ENCODE measurements at regions not wholly inside any gene's neighbourhood (a gene's known extent, or its start where the extent isn't known, plus 50 kb on each side); places are given as distances from the start of the nearest gene placed in this dataset.

- Histone ChIP-seq H2AFZ (no peak overlapping the region), H4K20me1 (ENCODE audit: insufficient read depth) (no peaks in the 10 kb centered on the region), H3K36me3 (ENCODE audit: low read depth) (no peaks in the 10 kb centered on the region), H3K27me3 (ENCODE audit: insufficient read depth, low read depth) (peaks cover 7% of the 10 kb centered on the region), H3F3A (ENCODE audit: insufficient read depth, low read depth) (no peaks in the 10 kb centered on the region), H3K9me2 (ENCODE audit: insufficient read depth) (no peaks in the 10 kb centered on the region), H3K9me3 (ENCODE audit: insufficient read depth, low read depth) (no peaks in the 10 kb centered on the region), H3K4me3 (no peak overlapping the region), H3K79me2 (ENCODE audit: low read depth) (no peaks in the 10 kb centered on the region), H3K4me1 (replicated peaks; ENCODE audit: insufficient read depth) (no peaks in the 10 kb centered on the region), H3K27ac (no peak overlapping the region), H3K4me2 (no peak overlapping the region)
- BruUV-seq (replicated peaks): no TSS peak
- no peak for DNase-seq
- TF ChIP-seq, protein P1, sequence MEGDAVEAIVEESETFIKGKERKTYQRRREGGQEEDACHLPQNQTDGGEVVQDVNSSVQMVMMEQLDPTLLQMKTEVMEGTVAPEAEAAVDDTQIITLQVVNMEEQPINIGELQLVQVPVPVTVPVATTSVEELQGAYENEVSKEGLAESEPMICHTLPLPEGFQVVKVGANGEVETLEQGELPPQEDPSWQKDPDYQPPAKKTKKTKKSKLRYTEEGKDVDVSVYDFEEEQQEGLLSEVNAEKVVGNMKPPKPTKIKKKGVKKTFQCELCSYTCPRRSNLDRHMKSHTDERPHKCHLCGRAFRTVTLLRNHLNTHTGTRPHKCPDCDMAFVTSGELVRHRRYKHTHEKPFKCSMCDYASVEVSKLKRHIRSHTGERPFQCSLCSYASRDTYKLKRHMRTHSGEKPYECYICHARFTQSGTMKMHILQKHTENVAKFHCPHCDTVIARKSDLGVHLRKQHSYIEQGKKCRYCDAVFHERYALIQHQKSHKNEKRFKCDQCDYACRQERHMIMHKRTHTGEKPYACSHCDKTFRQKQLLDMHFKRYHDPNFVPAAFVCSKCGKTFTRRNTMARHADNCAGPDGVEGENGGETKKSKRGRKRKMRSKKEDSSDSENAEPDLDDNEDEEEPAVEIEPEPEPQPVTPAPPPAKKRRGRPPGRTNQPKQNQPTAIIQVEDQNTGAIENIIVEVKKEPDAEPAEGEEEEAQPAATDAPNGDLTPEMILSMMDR (conservative IDR thresholded peaks at IDR 0.05): no peak
- TF ChIP-seq EZH2 (IDR thresholded peaks at IDR 0.05; ENCODE audit: low read depth): no peak
- ChIA-PET CTCF (no interaction called here), POLR2A (ENCODE audit: unreplicated experiment) (no interaction called here)
- intact Hi-C loops (cut with micrococcal nuclease; ENCODE audit: unreplicated experiment): no loop called here
Measured at GRCh38 chr20:39266989-39267388, 304.8 kb downstream of the DHX35 start.

GRCh38 chr20:39264506-39265172 lies 302.5 kb downstream of the DHX35 start:
- Histone ChIP-seq H3F3A (ENCODE audit: insufficient read depth, low read depth) (no peaks in the 10 kb centered on the region), H3K27me3 (ENCODE audit: insufficient read depth, low read depth) (peaks cover 27% of the 10 kb centered on the region), H3K36me3 (ENCODE audit: low read depth) (no peaks in the 10 kb centered on the region), H3K9me3 (ENCODE audit: insufficient read depth, low read depth) (no peaks in the 10 kb centered on the region), H3K9me2 (ENCODE audit: insufficient read depth) (no peaks in the 10 kb centered on the region), H4K20me1 (ENCODE audit: insufficient read depth) (no peaks in the 10 kb centered on the region), H3K27ac (no peak overlapping the region), H3K4me1 (replicated peaks; ENCODE audit: insufficient read depth) (no peaks in the 10 kb centered on the region), H3K4me2 (no peak overlapping the region), H2AFZ (no peak overlapping the region), H3K4me3 (no peak overlapping the region), H3K79me2 (ENCODE audit: low read depth) (no peaks in the 10 kb centered on the region)
- intact Hi-C loops (cut with micrococcal nuclease; ENCODE audit: unreplicated experiment): loop anchor here (5.0 kb wide), 1 partner anchor 152 kb away; no protein-coding TSS in a partner anchor
- CTCF ChIA-PET: interaction anchor here (0.6 kb wide), 2 partner anchors 214 to 217 kb away, joined by 3 read pairs; no protein-coding TSS in a partner anchor
- POLR2A ChIA-PET (ENCODE audit: unreplicated experiment): no interaction called here
- no TSS peak for BruUV-seq (replicated peaks)
- TF ChIP-seq EZH2 (IDR thresholded peaks at IDR 0.05; ENCODE audit: low read depth): no peak
- TF ChIP-seq, protein P1 (conservative IDR thresholded peaks at IDR 0.05): peak; percentile 95
- peak; percentile 43 to 49 for DNase-seq

DNA sequence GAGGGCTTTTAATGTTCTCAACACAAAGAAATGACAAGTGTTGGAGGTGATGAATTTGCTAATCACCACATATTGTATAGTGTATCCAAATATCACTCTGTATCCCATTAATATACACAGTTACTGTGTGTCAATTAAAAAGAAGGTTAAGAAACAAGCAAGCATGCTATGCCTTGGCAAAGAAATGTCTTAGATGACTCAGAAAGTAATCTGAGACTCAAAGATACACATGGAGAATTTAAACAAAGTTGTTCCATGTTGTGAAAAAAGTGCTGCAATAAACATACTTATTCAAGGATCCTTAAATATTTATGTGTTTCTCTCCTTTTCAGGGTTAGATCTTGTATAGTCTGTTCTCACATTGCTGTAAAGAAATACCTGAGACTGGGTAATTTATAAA lies 300.9 kb downstream of the DHX35 start:
- H2AFZ ChIP-seq: no peak overlapping the region
- no peaks in the 10 kb centered on the region for H3K9me3 ChIP-seq (ENCODE audit: insufficient read depth, low read depth)
- TF ChIP-seq, protein P1 (conservative IDR thresholded peaks at IDR 0.05): no peak
- TF ChIP-seq EZH2 (IDR thresholded peaks at IDR 0.05; ENCODE audit: low read depth): no peak
- no peak overlapping the region for H3K27ac ChIP-seq
- H3K4me1 ChIP-seq (replicated peaks; ENCODE audit: insufficient read depth): no peaks in the 10 kb centered on the region
- no peaks in the 10 kb centered on the region for H3K9me2 ChIP-seq (ENCODE audit: insufficient read depth)
- H3F3A ChIP-seq (ENCODE audit: insufficient read depth, low read depth): no peaks in the 10 kb centered on the region
- POLR2A ChIA-PET (ENCODE audit: unreplicated experiment): no interaction called here
- BruUV-seq (replicated peaks): no TSS peak
- peaks cover 37% of the 10 kb centered on the region for H3K27me3 ChIP-seq (ENCODE audit: insufficient read depth, low read depth)
- no peaks in the 10 kb centered on the region for H3K79me2 ChIP-seq (ENCODE audit: low read depth)
- no peaks in the 10 kb centered on the region for H4K20me1 ChIP-seq (ENCODE audit: insufficient read depth)
- DNase-seq: no peak
- intact Hi-C loops (cut with micrococcal nuclease; ENCODE audit: unreplicated experiment): loop anchor here (5.0 kb wide), 1 partner anchor 151 kb away; no protein-coding TSS in a partner anchor
- CTCF ChIA-PET: no interaction called here
- no peak overlapping the region for H3K4me2 ChIP-seq
- H3K4me3 ChIP-seq: no peak overlapping the region
- no peaks in the 10 kb centered on the region for H3K36me3 ChIP-seq (ENCODE audit: low read depth)
